GM21737 (cell line): ENCODE measurements at regions not wholly inside any gene's neighbourhood (a gene's known extent, or its start where the extent isn't known, plus 50 kb on each side); places are given as distances from the start of the nearest gene placed in this dataset.
"Not testable (repeated sequence)": the region's sequence is repeated elsewhere in the genome, so short reads cannot be mapped to it uniquely, and the experiment has no call there.

Source experiments
- ATAC-seq: cut with Tn5 transposase; IDR thresholded peaks from one replicate; pipeline ENCODE4 v1.9.1; 2021; ENCODE audit warnings: mild to moderate bottlenecking, moderate library complexity; ENCODE audit not compliant: unreplicated experiment

DNA sequence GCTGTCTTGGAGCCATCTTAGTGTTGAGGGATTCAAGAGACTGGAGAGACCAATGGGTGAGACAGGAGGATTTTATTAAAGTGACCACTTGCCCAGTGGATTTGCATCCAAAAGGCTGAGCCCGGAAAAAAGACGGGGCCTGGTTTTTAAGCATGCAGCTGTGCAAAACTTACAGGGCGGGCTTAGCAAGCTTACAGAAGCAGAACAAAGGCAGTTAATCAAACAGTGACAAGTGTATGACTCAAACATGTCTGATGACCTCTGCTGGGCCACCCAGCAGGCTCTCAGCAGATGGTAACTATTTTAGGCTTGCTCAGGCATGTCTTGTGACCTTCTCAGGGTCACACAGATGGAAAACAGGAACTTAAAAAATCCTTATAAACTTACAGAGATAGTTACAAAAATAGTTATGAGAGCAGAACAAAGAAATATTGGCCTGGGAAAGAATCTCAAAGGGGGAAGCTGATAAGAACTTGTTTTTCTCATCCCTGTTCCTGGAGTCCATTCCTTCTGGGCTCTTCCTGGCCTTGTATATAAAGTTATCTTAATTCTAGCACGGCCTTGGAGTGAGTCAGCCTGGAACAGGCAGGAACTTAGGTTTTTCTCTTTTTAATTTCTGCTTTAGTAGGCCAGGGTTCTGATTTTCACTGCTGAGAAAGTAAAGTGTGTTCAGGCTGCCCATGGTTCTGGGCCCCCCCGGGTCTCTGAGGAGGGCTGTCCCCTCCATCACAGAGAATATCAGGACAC lies 141.3 kb downstream of the CCDC74A start:
- not testable (repeated sequence) for ATAC-seq

DNA sequence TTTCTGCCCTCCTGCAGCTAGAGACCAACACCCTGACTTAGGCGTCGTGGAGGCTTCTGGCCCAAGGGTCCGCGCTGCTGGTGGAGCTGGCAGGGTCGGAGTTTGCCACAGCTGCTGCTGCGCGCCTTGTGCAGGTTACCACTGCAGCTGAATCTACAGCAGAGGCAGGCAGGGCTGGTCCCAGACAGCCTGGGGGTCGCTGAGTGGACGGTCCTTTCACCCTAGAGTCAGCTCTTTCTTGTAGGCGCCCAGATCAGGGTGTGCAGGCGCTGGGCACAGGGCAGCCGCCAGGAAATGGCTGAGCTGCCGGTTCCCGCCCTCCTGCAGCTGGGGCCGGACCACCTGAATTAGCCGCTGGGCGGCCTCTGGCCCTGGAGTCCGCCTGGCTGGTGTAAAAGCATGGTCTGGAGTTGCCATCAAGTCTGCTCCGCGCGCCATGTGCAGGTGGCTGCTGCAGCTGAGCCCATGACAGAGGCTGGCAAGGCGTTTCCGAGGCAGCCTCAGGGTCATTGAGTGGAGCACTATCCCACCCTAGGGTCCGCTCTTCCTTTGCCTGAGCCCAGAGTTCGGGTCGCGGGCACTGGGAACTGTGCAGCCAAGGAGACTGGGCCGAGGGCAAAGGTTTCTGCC lies 144.3 kb downstream of the CCDC74A start:
- ATAC-seq, result not testable (repeated sequence)

DNA sequence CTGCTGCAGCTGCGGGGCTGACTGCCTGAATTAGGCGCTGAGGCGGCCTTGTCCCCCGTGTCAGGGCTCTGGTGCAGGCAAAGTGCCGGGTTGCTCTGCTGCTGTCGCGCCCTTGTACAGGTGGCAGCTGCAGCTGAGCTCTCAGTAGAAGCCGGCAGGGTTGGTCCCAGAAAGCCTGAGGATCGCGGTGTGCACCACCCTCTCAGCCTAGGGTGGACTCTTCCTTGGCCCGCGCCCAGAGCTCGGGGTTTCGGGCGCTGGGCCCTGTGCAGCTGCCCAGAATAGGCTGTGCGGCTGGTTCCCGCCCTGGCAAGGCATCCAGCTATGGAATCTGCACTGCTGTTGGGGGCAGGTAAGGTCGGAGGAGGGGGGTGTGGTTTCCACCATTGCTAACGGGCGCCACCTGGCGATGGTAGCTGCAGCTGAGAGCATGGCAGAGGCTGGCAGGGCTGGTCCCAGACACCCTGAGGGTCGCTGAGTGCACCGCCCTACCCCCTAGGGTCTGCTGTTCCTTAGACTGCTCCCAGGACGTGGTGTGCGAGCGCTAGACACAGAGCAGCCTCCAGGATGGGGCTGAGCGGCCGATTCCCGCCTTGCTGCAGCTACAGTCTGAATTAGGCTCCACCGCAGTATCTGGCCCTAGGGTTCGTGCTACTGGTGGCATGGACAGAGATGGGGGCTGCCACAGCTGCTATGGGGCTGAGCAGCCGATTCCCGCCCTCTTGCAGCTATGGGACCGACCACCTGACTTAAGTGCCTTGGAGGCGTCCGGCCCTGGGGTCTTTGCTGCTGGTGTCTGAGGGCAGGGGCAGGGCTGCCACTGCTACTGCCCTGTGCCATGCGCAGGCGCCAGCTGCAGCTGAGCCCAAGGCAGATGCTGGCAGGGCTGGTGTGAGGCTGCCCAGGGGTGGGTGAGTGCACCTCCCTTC lies 145.0 kb downstream of the CCDC74A start:
- not testable (repeated sequence) for ATAC-seq

DNA sequence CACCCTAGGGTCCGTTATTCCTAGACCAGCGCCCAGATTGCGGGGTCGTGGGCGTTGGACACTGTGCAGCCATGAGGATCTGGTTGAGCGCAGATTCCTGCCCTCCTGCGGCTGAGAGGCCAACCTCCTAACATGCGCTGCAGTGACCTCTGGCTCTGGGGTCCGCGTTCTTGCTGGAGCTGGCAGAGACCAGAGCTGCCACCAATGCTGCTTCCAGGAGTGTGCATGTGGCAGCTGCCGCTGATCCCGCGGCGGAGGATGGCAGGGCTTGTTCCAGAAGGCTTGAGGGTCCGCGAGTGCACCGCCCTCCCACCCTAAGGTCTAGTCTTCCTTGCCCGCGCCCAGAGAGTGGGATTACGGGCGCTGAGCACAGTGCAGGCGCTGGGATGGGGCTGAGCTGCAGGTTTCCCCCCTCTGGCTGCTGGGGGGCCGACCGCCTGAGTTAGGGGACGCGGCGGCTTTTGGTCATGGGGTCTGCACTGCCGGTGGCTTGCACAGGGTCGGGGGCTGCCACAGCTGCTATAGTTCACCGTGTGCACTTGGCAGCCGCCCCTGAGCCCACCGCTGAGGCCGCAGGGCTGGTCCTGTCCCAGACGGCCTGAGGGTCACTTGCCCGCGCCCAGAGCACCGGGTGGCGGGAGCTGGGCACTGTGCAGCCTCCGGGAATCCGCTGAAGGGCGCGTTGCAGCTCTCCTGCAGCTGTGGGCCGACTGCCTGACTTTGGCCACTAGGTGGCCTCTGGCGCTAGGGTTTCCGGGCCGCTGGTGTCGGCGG lies 145.9 kb downstream of the CCDC74A start:
- peak; percentile 95 for ATAC-seq

DNA sequence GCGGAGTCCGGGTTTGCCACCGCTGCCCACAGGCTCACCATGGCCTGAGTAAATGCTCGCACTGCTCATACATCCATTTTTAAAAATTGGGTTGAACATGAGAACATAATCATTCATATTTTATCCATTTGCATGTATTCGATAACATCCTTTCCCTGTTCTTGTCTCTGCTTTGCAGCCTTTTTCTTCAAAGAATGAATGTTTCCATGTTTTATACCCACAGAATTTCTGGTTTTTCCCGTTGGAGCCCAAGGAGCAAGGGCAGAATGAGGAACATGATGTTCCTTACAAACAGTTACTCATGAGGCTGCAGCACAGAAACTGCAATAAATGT lies 146.5 kb downstream of the CCDC74A start:
- no peak for ATAC-seq

DNA sequence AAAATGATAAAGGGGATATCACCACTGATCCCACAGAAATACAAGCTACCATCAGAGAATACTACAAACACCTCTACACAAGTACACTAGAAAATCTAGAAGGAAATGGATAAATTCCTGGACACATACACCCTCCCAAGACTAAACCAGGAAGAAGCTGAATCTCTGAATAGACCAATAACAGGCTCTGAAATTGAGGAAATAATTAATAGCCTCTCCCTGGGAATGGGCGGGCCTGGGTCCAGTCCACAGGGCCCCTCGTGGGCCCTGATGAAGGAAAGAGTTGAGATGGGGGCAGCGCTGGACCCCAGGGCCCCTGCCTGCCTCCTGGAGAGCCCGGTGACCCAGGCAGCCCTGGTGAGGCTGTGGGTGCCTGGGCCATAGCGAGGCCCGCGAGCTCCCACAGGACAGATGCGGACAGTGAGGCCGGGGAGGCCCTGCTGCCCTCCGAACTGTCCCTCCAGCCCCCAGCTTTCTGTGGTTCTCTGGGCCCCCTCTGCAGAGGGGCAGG lies 154.0 kb downstream of the CCDC74A start:
- peak; percentile 10 for ATAC-seq

DNA sequence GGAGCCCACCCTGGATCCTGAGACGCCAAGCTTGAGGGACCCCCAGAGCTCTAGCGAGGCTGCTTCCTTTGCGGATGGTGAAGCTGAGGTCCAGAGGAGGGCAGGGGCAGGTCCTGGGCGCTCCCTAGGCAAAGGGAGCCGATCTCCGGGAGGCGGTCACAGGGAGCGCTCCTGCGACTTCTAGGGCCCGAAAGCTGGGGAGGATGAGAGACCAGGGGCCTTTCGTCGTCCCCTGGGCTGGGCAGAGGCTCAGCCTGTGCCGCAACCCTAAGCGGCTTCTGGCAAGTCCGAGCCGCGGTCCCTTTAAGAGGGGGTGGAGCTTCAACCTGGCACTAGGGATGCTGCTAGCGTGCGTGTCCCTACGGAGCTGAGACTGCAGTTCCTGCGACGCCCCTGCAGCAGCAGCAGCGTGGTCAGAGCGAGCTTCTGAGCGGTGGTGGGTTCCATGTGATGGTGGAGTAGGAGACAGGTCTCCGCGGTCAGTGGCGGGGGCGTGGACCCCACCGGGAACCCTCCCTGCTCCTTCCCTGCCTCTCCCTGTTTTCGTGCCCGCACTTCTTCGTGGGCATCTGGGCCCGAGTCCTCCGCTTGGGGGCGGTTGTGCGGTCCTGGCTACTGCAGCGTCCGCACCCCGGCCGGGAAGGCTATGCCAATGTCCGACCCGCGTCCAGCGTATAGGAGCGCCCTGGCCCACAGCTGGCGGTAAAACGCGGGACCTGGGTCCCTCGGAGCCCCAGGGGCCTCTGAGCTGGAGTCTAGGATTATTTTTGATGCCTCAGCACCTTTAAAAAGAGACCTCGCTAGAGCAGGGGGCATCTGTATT lies 154.6 kb downstream of the CCDC74A start:
- peak; percentile 99 for ATAC-seq

DNA sequence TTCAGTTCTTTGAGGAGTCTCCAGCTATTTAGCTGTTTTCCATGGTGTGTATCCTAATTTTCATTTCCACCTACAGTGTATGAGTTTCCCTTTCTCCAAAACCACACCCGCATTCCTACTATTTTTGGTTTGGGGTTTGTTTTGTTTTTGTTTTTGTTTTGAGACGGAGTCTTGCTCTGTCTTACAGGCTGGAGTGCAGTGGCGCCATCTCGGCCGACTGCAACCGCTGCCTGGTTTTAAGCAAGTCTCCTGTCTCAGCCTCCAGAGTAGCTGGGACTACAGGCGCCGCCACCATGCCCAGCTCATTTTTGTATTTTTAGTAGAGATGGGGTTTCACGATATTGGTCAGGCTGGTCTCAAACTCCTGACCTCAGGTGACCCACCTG lies 155.2 kb downstream of the CCDC74A start:
- peak; percentile 46 for ATAC-seq

DNA sequence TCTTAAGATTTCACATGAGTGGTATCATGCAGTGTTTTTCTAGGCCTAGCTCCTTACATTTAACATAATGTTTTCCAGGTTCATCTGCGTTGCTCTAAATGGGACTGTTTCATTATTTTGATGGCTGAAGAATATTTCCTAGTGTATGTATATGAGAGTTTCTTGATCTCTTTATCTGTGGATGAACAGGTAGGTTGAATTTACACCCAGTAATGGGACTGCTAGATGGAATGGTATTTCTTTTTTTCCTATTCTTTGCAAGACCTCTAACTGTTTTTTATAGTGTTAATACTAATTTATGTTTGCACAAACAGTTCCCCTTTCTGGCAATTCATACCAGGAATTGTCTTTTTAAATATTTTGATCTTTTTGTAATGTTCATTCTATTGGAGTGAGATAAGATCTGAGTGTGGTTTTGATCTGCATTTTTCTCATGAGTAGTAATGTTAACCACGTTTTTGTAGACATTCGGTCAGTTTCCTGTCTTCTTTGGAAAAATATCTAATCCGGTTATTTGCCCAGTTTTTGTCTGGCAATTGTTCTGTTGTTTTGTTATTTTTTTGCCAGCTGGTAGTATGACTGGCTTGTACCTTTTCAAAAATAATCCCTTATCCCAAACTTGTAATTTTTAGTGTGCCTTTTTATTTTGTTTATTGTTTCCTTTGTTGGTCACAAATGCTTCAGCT lies 157.1 kb downstream of the CCDC74A start:
- not testable (repeated sequence) for ATAC-seq

DNA sequence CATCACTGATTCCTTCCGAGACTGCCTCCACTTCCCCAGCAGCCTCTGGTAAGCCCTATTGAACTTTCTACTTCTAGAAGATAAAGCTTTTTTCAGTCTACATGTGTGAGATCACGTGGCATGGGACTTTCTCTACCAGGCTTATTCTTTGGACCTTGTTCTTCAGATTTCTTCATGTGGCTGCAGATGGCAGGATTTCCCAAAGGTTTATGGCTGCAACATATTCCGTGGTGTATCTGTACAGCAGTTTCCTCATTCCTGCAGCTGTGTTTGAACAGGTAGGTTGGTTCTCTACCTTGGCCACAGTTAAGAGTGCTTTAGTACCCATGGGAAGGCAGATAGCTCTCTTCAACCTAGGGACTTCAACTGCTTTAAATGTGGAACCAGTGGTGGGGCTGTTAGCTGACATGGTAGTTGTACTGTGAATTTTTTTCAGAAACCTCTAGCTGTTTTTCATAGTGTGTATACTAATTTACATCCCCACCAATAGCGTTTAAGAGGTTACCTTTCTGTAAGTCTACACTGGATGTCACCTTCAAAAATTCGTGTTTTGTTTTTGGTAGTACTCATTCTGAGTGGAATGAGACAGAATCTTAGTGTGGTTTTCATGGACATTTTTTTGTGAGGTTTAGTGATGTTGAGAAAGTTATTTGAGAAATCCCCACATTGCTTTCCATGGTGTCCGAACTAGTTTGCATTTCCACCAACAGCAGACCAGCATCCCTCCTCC lies 158.6 kb downstream of the CCDC74A start:
- not testable (repeated sequence) for ATAC-seq

DNA sequence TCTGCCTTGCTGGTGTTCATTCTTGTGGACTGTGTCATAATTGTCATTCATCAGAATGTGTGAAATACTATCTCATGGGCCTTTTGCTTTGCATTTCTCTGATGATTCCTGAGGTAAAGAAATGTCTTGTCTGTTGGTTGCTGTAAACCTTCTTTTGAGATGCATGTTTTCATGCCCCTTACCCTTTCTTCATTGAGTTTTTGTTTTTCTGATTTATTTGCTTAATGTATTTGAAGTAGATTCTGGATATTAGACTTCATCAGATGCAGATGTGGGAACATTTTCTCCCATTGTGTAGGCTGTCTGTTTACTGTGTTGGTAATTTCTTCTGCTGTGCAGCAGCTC lies 159.2 kb downstream of the CCDC74A start:
- ATAC-seq, result not testable (repeated sequence)

DNA sequence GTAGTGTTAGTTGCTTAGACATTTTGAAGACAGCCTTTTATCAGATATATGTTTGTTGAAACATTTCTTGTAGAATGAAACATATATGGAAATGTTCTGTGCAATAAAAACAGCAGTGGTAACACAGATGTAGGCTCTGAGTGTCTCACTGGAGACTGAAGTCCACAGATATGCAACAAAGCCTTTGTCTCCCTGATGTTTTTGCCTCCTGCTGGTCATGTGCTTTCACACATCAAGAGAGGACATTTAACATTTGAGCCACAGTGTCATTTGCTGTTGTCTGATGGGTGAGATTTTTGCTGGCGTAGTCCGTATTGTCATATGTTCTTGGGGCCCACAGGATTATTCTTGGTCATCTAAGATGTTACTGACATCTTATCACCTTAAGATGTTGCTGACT lies 161.4 kb downstream of the CCDC74A start:
- ATAC-seq, result not testable (repeated sequence)

DNA sequence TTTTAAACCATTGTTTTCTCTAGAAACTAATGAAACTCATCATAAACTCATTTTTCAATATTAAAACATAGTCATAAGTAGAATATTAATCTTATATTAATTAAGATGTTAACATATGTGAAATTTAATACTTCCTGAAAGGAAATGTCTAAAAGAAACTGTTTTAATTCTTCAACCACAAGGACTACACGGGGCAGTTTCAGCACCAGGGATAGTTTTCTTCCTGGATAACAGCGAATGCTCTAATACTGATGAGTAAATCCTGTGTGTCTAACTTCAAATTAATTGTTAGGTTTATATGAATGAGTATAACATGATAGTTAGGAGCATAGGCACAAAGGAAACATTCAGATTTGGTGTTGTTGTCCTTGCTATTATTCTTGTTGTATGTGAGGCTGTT lies 183.6 kb downstream of the CCDC74A start:
- not testable (repeated sequence) for ATAC-seq

DNA sequence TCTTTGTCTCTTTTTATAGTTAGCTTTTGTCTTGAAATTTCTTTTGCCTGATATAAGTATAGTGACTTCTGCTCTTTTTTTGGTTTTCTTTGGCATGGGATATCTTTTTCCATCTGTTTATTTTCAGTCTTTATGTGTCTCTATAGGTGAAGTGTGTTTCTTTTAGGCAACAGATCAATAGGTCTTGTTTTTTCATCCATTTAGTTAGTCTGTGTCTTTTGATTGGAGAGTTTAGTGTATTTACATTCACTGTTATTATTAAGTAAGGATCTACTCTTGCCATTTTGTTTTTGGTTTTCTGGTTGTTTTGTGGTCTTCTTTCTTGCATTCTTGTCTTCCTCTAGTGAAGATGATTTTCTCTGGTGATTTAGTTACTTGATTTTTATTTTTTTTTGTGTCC lies 190.2 kb downstream of the CCDC74A start:
- ATAC-seq, result not testable (repeated sequence)

DNA sequence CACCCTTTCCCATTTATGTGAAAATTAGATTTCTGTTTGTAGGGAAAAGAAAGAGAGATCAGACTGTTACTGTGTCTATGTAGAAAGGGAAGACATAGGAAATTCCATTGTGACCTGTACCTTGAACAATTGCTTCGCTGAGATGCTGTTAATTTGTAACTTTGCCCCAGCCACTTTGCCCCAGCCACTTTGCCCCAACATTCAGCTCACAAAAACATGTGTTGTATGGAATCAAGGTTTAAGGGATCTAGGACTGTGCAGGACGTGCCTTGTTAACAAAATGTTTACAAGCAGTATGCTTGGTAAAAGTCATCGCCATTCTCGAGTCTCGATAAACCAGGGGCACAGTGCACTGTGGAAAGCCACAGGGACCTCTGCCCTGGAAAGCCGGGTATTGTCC lies 193.5 kb downstream of the CCDC74A start:
- not testable (repeated sequence) for ATAC-seq

DNA sequence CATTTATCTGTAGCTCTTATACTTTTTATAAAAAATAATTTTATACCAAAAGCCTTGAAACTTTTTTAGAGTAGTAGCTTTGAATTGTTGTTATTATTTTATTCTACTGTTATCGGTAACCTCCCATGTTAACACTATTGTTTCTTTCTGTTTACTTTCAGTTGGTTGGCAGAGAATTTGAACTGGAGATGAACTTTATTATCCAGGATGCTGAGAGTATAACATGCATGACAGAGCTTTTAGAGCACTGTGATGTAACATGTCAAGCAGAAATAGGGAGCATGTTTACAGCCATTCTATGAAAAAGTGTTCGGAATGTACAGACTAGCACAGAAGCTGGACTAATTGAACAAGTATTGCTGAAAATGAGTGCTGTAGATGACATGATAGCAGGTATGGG lies 194.6 kb downstream of the CCDC74A start:
- not testable (repeated sequence) for ATAC-seq

DNA sequence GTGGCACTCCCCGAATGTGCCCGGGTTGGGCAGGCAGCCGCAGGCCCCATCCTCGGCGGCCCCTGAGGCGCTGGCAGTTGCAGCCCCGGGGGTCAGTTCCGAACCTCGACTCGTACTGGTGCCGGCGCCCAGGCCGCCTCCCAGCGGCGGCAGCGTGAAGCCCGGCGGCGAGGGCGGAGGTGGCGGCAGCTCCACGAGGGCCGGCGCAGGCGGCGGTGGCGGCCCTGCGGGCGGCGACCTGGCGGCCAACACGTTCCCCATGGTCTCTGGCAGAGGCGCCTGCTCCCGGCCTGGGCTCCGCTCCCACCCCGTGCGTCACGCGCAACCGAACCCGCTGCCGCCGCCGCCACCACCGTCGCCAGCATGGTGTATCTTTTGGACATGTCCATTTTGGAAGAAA lies 196.3 kb downstream of the CCDC74A start:
- ATAC-seq, result no peak

DNA sequence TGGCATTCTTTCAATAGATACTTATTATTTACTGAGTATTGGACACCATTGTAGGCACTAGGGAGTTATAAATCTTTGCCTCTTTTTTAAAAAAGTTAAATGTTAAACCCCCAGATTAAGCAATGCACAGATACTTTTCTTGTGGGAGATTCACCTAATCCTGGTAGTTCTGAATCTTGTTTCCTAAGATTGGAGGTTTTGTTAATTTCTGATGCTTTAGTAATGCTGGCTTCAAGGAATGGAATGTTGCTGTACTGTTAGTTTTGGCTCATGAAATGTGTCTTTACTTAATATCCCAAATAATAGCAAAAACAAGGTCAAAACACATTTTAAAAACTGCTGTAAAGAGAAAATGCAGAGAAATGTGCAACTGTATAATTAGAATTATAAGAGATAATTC lies 200.8 kb downstream of the CCDC74A start:
- not testable (repeated sequence) for ATAC-seq

DNA sequence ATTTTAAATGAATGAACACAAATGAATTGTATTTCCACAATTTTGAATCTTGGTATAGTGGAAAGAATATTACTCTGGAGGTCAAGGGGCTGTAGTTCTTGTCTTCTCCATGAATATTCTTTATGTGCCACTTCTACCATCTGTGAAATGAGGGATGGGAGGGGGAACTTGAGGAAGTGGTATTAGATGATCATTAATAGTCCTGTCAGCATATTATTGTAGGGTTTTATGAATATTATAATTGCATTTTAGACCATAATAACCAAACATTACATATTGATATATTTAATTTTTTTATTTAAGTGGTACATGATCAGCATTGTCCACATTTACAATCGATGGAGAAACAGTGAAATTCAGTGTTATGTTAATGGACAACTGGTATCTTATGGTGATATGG lies 205.8 kb downstream of the CCDC74A start:
- ATAC-seq, result not testable (repeated sequence)
